ENCODE measurements at regions not wholly inside any gene's neighbourhood (a gene's known extent, or its start where the extent isn't known, plus 50 kb on each side); places are given as distances from the start of the nearest gene placed in this dataset.
A peak's percentile ranks its signal among the peaks of the same experiment; 100 is the strongest.

DNA sequence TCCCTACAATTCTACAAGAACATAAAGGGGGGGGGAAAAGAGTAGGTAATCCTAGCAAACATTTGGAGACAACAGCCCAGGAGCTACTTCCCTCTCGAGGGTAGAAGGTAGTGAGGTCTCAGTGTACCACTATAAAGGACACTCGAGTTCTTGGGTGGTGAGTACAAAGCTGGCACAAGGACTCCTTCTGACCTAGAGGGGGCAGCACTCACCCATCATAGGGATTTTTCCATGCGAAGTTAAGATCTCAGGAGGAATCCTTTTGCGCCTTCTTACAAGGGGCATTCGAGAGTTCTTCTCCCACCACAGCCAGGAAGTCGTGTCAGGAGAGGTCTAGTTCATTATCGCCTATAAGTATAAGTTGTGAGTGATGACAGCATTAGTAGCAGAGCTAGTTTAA, 200.2 kb upstream of the RBM19 start:
- no peaks in the 10 kb centered on the region for H3K4me1 ChIP-seq
- H3K9me3 ChIP-seq, result no peaks in the 10 kb centered on the region
- no peak overlapping the region for H3K27ac ChIP-seq
- WGBS, 2 donors, result 11 to 15% methylated on average over 7 of the region's 7 CpGs
- ATAC-seq, result peak in 3 of 4 donors; percentile 37 to 50 (median 48)
- no peak for FAIRE-seq
- no peak overlapping the region for H3K4me3 ChIP-seq
- H3K36me3 ChIP-seq, result no peaks in the 10 kb centered on the region
- H3K27me3 ChIP-seq, result peaks cover 0 to 8% (median 0%) of the 10 kb centered on the region in 4 donors
- DNase-seq, result peak in 1 of 6 donors; percentile 8
- TF ChIP-seq, protein P1, sequence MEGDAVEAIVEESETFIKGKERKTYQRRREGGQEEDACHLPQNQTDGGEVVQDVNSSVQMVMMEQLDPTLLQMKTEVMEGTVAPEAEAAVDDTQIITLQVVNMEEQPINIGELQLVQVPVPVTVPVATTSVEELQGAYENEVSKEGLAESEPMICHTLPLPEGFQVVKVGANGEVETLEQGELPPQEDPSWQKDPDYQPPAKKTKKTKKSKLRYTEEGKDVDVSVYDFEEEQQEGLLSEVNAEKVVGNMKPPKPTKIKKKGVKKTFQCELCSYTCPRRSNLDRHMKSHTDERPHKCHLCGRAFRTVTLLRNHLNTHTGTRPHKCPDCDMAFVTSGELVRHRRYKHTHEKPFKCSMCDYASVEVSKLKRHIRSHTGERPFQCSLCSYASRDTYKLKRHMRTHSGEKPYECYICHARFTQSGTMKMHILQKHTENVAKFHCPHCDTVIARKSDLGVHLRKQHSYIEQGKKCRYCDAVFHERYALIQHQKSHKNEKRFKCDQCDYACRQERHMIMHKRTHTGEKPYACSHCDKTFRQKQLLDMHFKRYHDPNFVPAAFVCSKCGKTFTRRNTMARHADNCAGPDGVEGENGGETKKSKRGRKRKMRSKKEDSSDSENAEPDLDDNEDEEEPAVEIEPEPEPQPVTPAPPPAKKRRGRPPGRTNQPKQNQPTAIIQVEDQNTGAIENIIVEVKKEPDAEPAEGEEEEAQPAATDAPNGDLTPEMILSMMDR (IDR thresholded peaks at IDR 0.05), result peak; percentile 15 to 28 (median 24)
- intact Hi-C loops (cut with DNase I), result no loop called here

DNA sequence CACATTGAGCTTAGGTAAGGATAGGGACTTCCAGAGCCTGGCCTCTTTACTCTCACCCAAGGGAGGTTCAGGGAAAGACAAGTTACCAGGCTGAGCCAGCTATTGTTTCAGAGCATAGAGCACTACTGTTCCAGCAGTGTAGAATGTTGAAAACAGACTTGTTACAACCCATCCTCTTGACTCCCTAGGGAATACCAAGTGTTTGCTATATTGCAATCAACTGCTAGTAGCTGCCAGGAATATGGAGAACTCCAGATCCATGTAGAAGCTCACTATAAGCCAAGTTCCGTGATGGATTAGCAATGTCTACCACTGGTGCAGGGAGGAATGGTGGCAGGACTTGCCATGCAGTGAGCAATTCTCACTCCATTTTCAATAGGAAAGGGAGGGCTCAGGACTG, 199.8 kb upstream of the RBM19 start:
- no peak overlapping the region for H3K4me3 ChIP-seq
- H3K27ac ChIP-seq, result no peak overlapping the region
- H3K9me3 ChIP-seq, result no peaks in the 10 kb centered on the region
- no peak for FAIRE-seq
- 41 to 43% methylated on average over 1 of the region's 1 CpG for WGBS, 2 donors
- ATAC-seq, result no peak
- no peaks in the 10 kb centered on the region for H3K4me1 ChIP-seq
- H3K27me3 ChIP-seq, result peaks cover 0 to 8% (median 0%) of the 10 kb centered on the region in 4 donors
- intact Hi-C loops (cut with DNase I), result no loop called here
- H3K36me3 ChIP-seq, result no peaks in the 10 kb centered on the region
- TF ChIP-seq, protein P1 (IDR thresholded peaks at IDR 0.05), result no peak
- DNase-seq, result no peak

DNA sequence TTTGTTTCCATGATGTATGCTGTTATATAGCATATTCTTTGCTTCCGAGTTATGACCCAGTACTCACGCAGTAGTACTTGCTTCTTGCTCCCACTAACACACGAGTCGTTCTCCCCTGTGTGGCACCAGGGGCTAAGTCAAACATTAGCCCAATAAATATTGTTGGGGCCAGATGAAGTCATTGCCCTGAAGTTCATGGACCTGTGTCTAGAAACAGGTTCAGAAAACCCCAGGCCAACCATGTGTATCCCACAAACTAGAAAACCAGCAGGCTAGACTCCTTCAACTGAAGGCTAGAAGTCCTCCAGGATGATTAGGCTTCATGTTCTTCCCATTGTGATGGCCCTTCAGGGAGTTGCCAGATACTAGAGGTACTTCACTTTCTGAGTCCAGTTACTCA, 198.2 kb upstream of the RBM19 start:
- no peak overlapping the region for H3K4me3 ChIP-seq
- no peaks in the 10 kb centered on the region for H3K36me3 ChIP-seq
- H3K4me1 ChIP-seq, result no peaks in the 10 kb centered on the region
- intact Hi-C loops (cut with DNase I), result no loop called here
- WGBS, 2 donors, result 36 to 47% methylated on average over 4 of the region's 4 CpGs
- ATAC-seq (no peak), FAIRE-seq (no peak), DNase-seq (no peak)
- H3K27me3 ChIP-seq, result peaks cover 0 to 8% (median 0%) of the 10 kb centered on the region in 4 donors
- TF ChIP-seq, protein P1 (IDR thresholded peaks at IDR 0.05), result no peak
- no peak overlapping the region for H3K27ac ChIP-seq
- no peaks in the 10 kb centered on the region for H3K9me3 ChIP-seq

DNA sequence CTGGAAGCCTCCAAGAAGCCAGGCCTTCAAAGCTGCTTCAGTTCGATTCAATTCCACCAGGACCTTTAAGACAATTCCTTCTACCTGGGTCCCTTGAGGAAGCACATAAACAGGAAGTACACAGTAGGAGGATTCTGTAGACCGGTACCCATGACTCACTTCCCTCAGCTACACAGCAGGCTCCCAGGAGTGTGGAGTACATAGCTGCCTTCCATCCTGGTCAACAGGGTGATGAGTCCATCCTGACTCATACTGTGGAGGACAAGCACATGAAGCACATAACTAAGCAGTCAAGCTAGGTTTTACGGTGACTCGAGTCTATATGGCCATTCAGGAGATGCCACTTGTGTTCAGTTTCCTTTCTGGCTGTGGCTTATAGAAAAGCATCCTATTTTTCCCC, 197.6 kb upstream of the RBM19 start:
- TF ChIP-seq, protein P1 (IDR thresholded peaks at IDR 0.05), result no peak
- Histone ChIP-seq H3K36me3 (no peaks in the 10 kb centered on the region), H3K27me3 (peaks cover 0 to 8% (median 0%) of the 10 kb centered on the region in 4 donors), H3K4me1 (no peaks in the 10 kb centered on the region), H3K9me3 (no peaks in the 10 kb centered on the region), H3K4me3 (no peak overlapping the region), H3K27ac (no peak overlapping the region)
- 42 to 61% methylated on average over 4 of the region's 4 CpGs for WGBS, 2 donors
- intact Hi-C loops (cut with DNase I), result no loop called here
- no peak for FAIRE-seq
- DNase-seq, result no peak
- no peak for ATAC-seq

DNA sequence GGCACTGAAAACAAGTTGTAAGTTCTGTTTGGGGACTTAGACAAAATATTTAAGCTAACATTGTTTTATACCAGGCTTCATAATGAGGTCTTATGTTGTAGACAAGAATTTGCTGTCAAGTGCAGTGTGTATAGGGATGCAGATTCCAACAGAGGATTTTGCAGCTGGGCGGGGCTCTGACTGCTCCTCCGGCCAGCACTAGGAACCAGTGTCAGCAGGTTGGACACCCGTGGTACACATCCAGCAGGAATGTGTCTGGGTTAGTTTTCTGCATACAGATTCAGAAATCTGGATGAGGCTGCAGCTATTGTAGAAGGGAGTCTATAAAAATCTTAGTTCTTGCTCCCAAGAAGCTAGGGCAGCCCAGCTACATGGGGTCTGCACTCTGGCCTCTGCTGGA, 194.3 kb upstream of the RBM19 start:
- DNase-seq, result no peak
- Histone ChIP-seq H3K36me3 (no peaks in the 10 kb centered on the region), H3K9me3 (no peaks in the 10 kb centered on the region), H3K27ac (no peak overlapping the region), H3K27me3 (peaks cover 0 to 4% (median 0%) of the 10 kb centered on the region in 4 donors), H3K4me1 (no peaks in the 10 kb centered on the region), H3K4me3 (no peak overlapping the region)
- TF ChIP-seq, protein P1 (IDR thresholded peaks at IDR 0.05), result no peak
- intact Hi-C loops (cut with DNase I), result no loop called here
- no peak for ATAC-seq
- FAIRE-seq, result no peak
- WGBS, 2 donors, result 47 to 58% methylated on average over 3 of the region's 3 CpGs
